Activated naive CD8-positive, alpha-beta T cell treated with anti-CD3 and anti-CD28 coated beads, Interleukin-2, amount 50 U/mL, for 24 hours (primary cell): ENCODE measurements at regions not wholly inside any gene's neighbourhood (a gene's known extent, or its start where the extent isn't known, plus 50 kb on each side); places are given as distances from the start of the nearest gene placed in this dataset.

Experiments used
- ATAC-seq: fragments of 150-1000 bp; cut with Tn5 transposase; one replicate; pipeline ENCODE4 v1.10.0; 2021
- DNase-seq: peaks from one replicate; pipeline ENCODE4 v3.0.0; 2021
- H3K27ac Mint-ChIP-seq: one replicate; pipeline ENCODE4 v1.8.0; 2021; ENCODE audit warnings: mild to moderate bottlenecking, mixed read lengths
- H3K27me3 Mint-ChIP-seq: one replicate; pipeline ENCODE4 v1.8.0; 2021; ENCODE audit warnings: mixed read lengths
- H3K36me3 Mint-ChIP-seq: one replicate; pipeline ENCODE4 v1.8.0; 2021; ENCODE audit warnings: low read depth, mixed read lengths
- H3K4me1 Mint-ChIP-seq: one replicate; pipeline ENCODE4 v1.8.0; 2021; ENCODE audit warnings: mixed read lengths
- H3K4me3 Mint-ChIP-seq: one replicate; pipeline ENCODE4 v1.8.0; 2021; ENCODE audit warnings: mild to moderate bottlenecking, moderate library complexity, mixed read lengths
- H3K9me3 Mint-ChIP-seq: one replicate; pipeline ENCODE4 v1.8.0; 2021; ENCODE audit warnings: mixed read lengths

GRCh38 chr4:186936496-186937375, 213.1 kb upstream of the FAT1 start:
- peaks cover 14% of the 10 kb centered on the region for H3K9me3 Mint-ChIP-seq
- no peaks in the 10 kb centered on the region for H3K4me1 Mint-ChIP-seq
- no peak overlapping the region for H3K27ac Mint-ChIP-seq
- H3K36me3 Mint-ChIP-seq = no peaks in the 10 kb centered on the region
- no peak for ATAC-seq
- DNase-seq = no peak
- H3K4me3 Mint-ChIP-seq = no peak overlapping the region
- H3K27me3 Mint-ChIP-seq = no peaks in the 10 kb centered on the region

GRCh38 chr4:186939226-186939625, 215.6 kb upstream of the FAT1 start:
- ATAC-seq (no peak), DNase-seq (no peak)
- Mint-ChIP-seq H3K4me3 (no peak overlapping the region), H3K27ac (no peak overlapping the region), H3K9me3 (peaks cover 8% of the 10 kb centered on the region), H3K27me3 (no peaks in the 10 kb centered on the region), H3K4me1 (no peaks in the 10 kb centered on the region), H3K36me3 (no peaks in the 10 kb centered on the region)

DNA sequence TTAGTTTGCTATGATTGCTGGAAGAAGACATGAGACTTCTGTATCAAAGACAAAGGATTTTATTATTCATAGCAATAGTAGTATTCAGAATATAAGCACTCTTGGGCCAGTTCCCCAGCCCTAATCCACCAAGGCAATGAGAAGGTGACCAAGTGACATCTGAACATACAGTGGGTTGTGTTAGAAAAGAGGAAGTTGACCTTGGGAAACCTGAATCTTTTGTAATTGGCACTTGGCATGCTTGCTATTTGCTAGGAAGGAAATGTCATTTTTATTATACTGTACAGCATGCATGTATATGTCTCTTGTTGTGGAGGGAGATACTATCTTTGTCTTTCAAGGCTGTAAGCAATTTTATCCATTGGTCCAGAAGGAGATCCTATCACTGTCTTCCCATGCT, 216.1 kb upstream of the FAT1 start:
- no peaks in the 10 kb centered on the region for H3K36me3 Mint-ChIP-seq
- DNase-seq (no peak), ATAC-seq (no peak)
- H3K4me3 Mint-ChIP-seq = no peak overlapping the region
- peaks cover 8% of the 10 kb centered on the region for H3K9me3 Mint-ChIP-seq
- H3K4me1 Mint-ChIP-seq = no peaks in the 10 kb centered on the region
- H3K27me3 Mint-ChIP-seq = no peaks in the 10 kb centered on the region
- H3K27ac Mint-ChIP-seq = no peak overlapping the region

DNA sequence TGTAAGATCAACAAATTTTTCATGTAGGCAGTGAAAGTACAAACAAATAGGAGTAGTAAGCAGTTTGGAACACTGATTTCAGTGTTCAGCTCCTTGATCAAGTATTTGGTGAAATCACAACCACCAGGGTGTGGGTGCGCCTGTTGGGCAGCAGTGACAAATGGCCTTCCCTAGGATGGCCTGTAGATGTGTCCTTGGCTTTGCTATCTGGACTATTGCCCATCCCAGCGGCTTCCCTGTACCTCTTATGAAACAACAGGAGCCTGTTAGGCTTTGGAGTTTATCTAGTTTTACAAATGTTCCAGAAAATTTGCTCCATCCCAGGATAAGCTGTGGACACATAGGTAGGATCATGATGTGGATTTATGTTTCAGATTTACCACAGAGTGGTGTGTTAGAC, 216.8 kb upstream of the FAT1 start:
- no peak for ATAC-seq
- no peak overlapping the region for H3K4me3 Mint-ChIP-seq
- H3K27ac Mint-ChIP-seq = no peak overlapping the region
- peaks cover 8% of the 10 kb centered on the region for H3K9me3 Mint-ChIP-seq
- H3K27me3 Mint-ChIP-seq = no peaks in the 10 kb centered on the region
- H3K4me1 Mint-ChIP-seq = no peaks in the 10 kb centered on the region
- DNase-seq = no peak
- no peaks in the 10 kb centered on the region for H3K36me3 Mint-ChIP-seq

- Mint-ChIP-seq H3K9me3 (peaks cover 9% of the 10 kb centered on the region), H3K27me3 (no peaks in the 10 kb centered on the region), H3K4me3 (no peak overlapping the region), H3K27ac (no peak overlapping the region), H3K4me1 (no peaks in the 10 kb centered on the region), H3K36me3 (no peaks in the 10 kb centered on the region)
- DNase-seq (no peak), ATAC-seq (no peak)
These were observed 219.2 kb upstream of the FAT1 start for GRCh38 chr4:186942758-186943377.

DNA sequence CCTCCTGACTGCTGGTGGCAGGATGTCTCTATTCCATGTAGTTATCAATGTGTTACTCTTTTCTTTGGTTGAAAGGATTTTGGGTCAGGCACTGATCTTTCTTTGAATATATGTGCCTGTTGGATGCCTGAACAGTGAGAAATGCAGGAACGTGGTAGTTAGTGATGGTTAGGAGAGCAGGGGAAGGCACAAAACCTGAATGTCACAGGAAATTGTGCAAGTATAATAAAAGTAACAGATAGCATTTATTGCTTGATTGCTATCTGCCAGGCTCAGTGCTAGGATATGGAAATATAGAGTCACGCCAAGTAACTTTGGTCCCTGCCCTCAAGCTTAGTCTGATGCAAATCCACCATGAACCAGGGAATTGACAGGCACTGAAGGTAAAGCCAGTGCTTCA, 219.8 kb upstream of the FAT1 start:
- Mint-ChIP-seq H3K27ac (no peak overlapping the region), H3K4me1 (no peaks in the 10 kb centered on the region), H3K9me3 (peaks cover 5% of the 10 kb centered on the region), H3K36me3 (no peaks in the 10 kb centered on the region), H3K27me3 (no peaks in the 10 kb centered on the region), H3K4me3 (no peak overlapping the region)
- DNase-seq = no peak
- no peak for ATAC-seq

DNA sequence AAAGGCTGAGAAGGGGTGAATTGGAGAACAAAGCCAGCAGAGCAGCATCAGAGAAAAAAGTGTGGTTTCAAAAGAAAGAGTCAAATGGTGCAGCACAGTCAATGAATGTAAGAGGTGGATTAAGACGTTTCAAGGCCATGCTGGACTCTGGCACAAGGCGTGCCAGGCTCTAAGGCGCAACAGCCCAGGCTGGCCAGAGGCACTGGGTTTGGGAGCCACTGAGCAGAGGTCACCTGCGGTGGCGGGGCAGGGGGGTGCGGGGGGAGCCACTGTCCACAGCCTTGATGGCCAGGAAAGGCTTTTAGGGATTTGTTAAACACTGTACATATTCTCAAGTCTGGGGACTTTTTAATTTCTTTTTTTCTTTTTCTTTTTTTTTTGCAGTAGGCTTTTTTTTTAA, 222.5 kb upstream of the FAT1 start:
- DNase-seq (no peak), ATAC-seq (no peak)
- Mint-ChIP-seq H3K36me3 (no peaks in the 10 kb centered on the region), H3K27ac (no peak overlapping the region), H3K4me3 (no peak overlapping the region), H3K27me3 (no peaks in the 10 kb centered on the region), H3K4me1 (no peaks in the 10 kb centered on the region), H3K9me3 (peaks cover 5% of the 10 kb centered on the region)

GRCh38 chr4:186946682-186947294, 223.1 kb upstream of the FAT1 start:
- Mint-ChIP-seq H3K4me1 (no peaks in the 10 kb centered on the region), H3K27me3 (no peaks in the 10 kb centered on the region), H3K36me3 (no peaks in the 10 kb centered on the region), H3K9me3 (peaks cover 5% of the 10 kb centered on the region), H3K27ac (no peak overlapping the region), H3K4me3 (no peak overlapping the region)
- no peak for ATAC-seq
- no peak for DNase-seq

- ATAC-seq (no peak), DNase-seq (no peak)
- Mint-ChIP-seq H3K4me3 (no peak overlapping the region), H3K9me3 (peaks cover 5% of the 10 kb centered on the region), H3K27ac (no peak overlapping the region), H3K27me3 (no peaks in the 10 kb centered on the region), H3K36me3 (no peaks in the 10 kb centered on the region), H3K4me1 (no peaks in the 10 kb centered on the region)
These were observed 224.9 kb upstream of the FAT1 start for GRCh38 chr4:186948361-186949242.

DNA sequence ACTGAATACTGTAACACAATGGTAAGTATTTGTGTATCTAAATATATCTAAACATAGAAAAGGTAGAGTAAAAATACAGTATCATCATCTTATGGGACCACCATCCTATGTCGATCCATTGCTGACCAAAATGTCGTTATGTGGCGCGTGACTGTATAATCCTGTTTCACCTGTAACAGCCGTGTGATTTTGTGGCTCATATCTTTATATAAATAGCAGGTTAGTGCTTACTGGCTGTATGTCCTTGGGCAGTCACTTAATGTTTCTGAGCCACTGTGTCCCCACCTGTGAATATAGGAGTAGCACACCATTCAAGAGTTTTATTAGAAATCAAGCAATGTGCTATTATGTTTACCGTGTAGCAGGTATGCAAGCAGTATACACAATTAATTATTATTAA, 226.2 kb upstream of the FAT1 start:
- no peaks in the 10 kb centered on the region for H3K4me1 Mint-ChIP-seq
- H3K4me3 Mint-ChIP-seq = no peak overlapping the region
- peaks cover 5% of the 10 kb centered on the region for H3K9me3 Mint-ChIP-seq
- no peaks in the 10 kb centered on the region for H3K27me3 Mint-ChIP-seq
- no peak for ATAC-seq
- no peaks in the 10 kb centered on the region for H3K36me3 Mint-ChIP-seq
- no peak for DNase-seq
- H3K27ac Mint-ChIP-seq = no peak overlapping the region

DNA sequence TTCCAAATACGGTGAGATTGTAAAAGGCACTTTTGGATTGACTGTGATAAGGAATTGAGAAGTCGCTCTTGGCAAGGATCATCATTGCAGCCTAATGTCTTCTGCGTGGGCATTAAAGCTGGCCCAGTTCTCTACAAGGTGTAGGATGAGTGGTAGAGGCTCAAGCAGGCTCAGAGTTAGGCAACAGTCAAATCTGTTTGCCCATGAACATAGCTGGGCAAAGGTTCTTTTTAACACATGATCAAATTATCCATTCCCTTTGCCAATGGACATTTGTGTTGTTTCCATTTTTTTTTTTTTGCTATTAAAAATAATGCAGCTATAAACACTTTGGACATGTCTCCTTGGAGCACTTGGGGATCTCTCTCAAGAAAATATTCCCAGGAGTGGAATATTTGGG, 229.1 kb upstream of the FAT1 start:
- Mint-ChIP-seq H3K4me1 (no peaks in the 10 kb centered on the region), H3K4me3 (no peak overlapping the region), H3K27ac (no peak overlapping the region), H3K36me3 (no peaks in the 10 kb centered on the region), H3K27me3 (no peaks in the 10 kb centered on the region), H3K9me3 (no peaks in the 10 kb centered on the region)
- ATAC-seq (no peak), DNase-seq (no peak)

DNA sequence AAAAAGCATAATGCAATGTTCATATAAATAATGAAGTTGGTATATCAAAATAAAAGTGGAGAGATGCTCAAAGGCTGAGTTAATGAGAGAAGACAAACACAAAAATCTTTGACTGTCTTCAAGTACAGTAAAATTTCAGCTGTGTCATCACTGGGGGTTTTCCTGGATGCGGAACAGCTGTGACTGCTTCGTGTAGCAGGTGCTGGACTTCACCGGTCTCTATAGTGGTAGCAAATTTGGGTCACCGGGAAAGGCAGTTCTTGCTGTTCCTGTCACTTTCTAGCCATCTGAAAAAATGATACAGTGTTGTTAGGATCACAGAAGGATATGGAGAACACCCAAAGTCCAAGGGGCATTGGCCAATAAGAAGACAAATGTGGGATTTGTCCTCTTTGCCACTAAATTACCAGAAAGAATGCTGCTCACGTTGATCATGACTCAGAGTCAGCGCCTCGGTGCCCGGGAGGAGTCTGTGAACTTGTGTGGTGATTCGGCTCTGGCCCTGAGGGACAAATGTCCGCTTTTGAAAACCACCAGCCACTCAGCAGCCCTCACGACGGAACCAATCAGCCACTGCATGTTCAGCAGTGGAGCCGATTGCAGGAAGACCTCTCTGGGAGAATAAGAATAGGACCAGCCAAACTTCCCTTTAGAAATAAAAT, 230.1 kb upstream of the FAT1 start:
- Mint-ChIP-seq H3K4me1 (no peaks in the 10 kb centered on the region), H3K27ac (no peak overlapping the region), H3K9me3 (no peaks in the 10 kb centered on the region), H3K4me3 (no peak overlapping the region), H3K36me3 (no peaks in the 10 kb centered on the region), H3K27me3 (no peaks in the 10 kb centered on the region)
- ATAC-seq (no peak), DNase-seq (no peak)

GRCh38 chr4:186954509-186954908, 230.9 kb upstream of the FAT1 start:
- H3K27me3 Mint-ChIP-seq = no peaks in the 10 kb centered on the region
- DNase-seq (no peak), ATAC-seq (no peak)
- no peaks in the 10 kb centered on the region for H3K9me3 Mint-ChIP-seq
- no peaks in the 10 kb centered on the region for H3K4me1 Mint-ChIP-seq
- H3K4me3 Mint-ChIP-seq = no peak overlapping the region
- no peak overlapping the region for H3K27ac Mint-ChIP-seq
- H3K36me3 Mint-ChIP-seq = no peaks in the 10 kb centered on the region

DNA sequence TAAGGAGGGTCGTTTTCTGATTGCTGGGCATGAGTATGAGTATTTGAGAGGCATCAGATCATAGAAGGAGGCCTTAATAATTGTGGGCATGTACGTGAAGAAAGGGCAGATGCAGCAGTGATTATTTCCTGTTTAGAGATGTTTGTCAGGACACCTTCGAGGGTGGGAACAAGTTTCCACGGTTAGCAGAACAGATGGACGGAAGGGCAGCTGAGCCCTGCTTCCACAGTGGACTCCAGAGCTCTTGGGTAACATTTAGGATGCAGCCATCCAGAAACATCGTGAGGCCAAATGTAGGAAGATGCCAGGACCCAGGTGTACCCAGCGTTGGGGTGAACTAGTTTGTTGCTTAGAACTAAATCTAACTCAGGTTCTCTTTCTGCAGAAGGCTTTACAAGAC, 231.3 kb upstream of the FAT1 start:
- ATAC-seq (no peak), DNase-seq (no peak)
- Mint-ChIP-seq H3K27ac (no peak overlapping the region), H3K4me3 (no peak overlapping the region), H3K27me3 (no peaks in the 10 kb centered on the region), H3K36me3 (no peaks in the 10 kb centered on the region), H3K9me3 (no peaks in the 10 kb centered on the region), H3K4me1 (no peaks in the 10 kb centered on the region)
